Stimulated activated memory B cell treated with anti-CD40 and anti-IgM and Interleukin-4, amounts not matched to agents 10 μg/mL and 1 μg/mL and 100 μg/mL, for 72 hours (primary cell): ENCODE measurements at regions not wholly inside any gene's neighbourhood (a gene's known extent, or its start where the extent isn't known, plus 50 kb on each side); places are given as distances from the start of the nearest gene placed in this dataset.

Source experiments
- ATAC-seq: fragments of 150-1000 bp; cut with Tn5 transposase; 2 replicates; pipeline ENCODE4 v1.10.0; 2021
- H3K27ac Mint-ChIP-seq: one replicate; pipeline ENCODE4 v1.8.0; 2022; ENCODE audit warnings: mild to moderate bottlenecking, mixed read lengths
- H3K27me3 Mint-ChIP-seq: one replicate; pipeline ENCODE4 v1.8.0; 2022; ENCODE audit warnings: mixed read lengths
- H3K36me3 Mint-ChIP-seq: one replicate; pipeline ENCODE4 v1.8.0; 2022; ENCODE audit warnings: mixed read lengths
- H3K4me1 Mint-ChIP-seq: one replicate; pipeline ENCODE4 v1.8.0; 2022; ENCODE audit warnings: mixed read lengths
- H3K4me3 Mint-ChIP-seq: one replicate; pipeline ENCODE4 v1.8.0; 2022; ENCODE audit warnings: mild to moderate bottlenecking, moderate library complexity, mixed read lengths
- H3K9me3 Mint-ChIP-seq: one replicate; pipeline ENCODE4 v1.8.0; 2022; ENCODE audit warnings: mixed read lengths

DNA sequence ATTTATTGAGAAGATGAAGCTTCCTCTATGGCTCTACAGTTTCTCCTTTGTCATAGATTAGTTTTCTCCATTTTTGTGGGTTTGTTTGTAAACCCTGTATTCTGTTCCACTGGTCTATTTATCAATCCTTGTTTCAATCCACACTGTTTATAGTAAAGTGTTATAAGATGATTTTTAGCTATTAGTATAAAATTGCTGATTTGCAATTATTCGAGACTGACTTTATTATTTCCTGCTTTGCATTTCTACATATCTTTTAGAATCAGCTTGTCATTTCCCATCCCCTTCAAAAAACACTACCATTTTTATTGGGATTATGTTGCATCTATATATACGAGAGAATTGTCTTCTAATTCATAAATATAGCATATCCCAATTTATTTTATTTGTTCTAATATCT lies 325.9 kb upstream of the EPHA7 start:
- no peaks in the 10 kb centered on the region for H3K4me1 Mint-ChIP-seq

DNA sequence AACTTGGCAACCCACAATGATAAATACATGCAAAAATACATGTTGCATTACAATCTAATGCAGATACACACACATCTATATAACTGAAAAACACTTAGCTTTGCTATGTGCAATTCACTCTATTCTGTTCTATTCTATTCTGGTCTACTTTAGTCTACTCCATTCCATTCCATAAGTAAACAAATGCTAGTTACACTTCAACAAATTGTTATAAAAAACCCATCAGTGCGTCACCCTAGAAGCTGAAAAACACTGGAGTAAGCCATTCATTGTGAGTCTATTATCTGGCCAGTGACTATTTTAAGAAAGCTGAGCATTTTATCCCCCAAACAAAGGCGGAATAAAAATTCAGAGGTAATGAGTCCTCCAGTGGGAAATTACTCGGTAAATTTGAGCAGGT lies 315.7 kb upstream of the EPHA7 start:
- peaks cover 5% of the 10 kb centered on the region for H3K9me3 Mint-ChIP-seq

More for the DNA sequence above, 325.9 kb upstream of the EPHA7 start:
- Mint-ChIP-seq H3K27ac (no peak overlapping the region), H3K36me3 (no peaks in the 10 kb centered on the region), H3K9me3 (peaks cover 11% of the 10 kb centered on the region), H3K4me3 (no peak overlapping the region), H3K27me3 (no peaks in the 10 kb centered on the region)
- no peak for ATAC-seq

DNA sequence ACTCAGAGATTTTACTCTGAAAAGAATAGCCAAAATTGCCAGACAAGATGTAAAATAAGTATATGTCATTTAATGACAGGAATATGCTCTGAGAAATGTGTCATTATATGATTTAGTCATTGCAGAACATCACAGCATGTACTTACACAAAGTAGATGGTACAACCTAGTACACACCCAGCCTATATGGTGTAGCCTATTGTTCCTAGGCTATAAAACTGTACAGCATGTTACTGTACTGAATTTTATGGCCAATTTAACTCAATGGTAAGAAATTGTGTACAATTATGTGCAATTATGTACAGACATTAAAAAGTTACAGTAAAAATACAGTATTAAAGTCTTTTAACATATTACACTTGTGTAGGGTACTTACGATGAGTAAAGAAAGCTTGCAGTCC lies 311.9 kb upstream of the EPHA7 start:
- H3K36me3 Mint-ChIP-seq = no peaks in the 10 kb centered on the region
- H3K27me3 Mint-ChIP-seq = no peaks in the 10 kb centered on the region
- peaks cover 3% of the 10 kb centered on the region for H3K9me3 Mint-ChIP-seq
- no peak overlapping the region for H3K27ac Mint-ChIP-seq
- H3K4me1 Mint-ChIP-seq = no peaks in the 10 kb centered on the region
- no peak overlapping the region for H3K4me3 Mint-ChIP-seq
- no peak for ATAC-seq

More for the DNA sequence above, 315.7 kb upstream of the EPHA7 start:
- H3K27ac Mint-ChIP-seq = no peak overlapping the region
- no peaks in the 10 kb centered on the region for H3K36me3 Mint-ChIP-seq
- no peak for ATAC-seq
- H3K27me3 Mint-ChIP-seq = no peaks in the 10 kb centered on the region
- no peak overlapping the region for H3K4me3 Mint-ChIP-seq
- no peaks in the 10 kb centered on the region for H3K4me1 Mint-ChIP-seq

- Mint-ChIP-seq H3K9me3 (peaks cover 3% of the 10 kb centered on the region), H3K4me3 (no peak overlapping the region), H3K36me3 (no peaks in the 10 kb centered on the region), H3K27me3 (no peaks in the 10 kb centered on the region), H3K27ac (no peak overlapping the region), H3K4me1 (no peaks in the 10 kb centered on the region)
- ATAC-seq = no peak
These were observed 308.8 kb upstream of the EPHA7 start for GRCh38 chr6:93728150-93728549.

GRCh38 chr6:93727447-93727846 lies 308.1 kb upstream of the EPHA7 start:
- ATAC-seq = no peak
- H3K9me3 Mint-ChIP-seq = peaks cover 3% of the 10 kb centered on the region
- no peak overlapping the region for H3K4me3 Mint-ChIP-seq
- H3K27me3 Mint-ChIP-seq = no peaks in the 10 kb centered on the region
- no peaks in the 10 kb centered on the region for H3K36me3 Mint-ChIP-seq
- no peak overlapping the region for H3K27ac Mint-ChIP-seq
- H3K4me1 Mint-ChIP-seq = no peaks in the 10 kb centered on the region

DNA sequence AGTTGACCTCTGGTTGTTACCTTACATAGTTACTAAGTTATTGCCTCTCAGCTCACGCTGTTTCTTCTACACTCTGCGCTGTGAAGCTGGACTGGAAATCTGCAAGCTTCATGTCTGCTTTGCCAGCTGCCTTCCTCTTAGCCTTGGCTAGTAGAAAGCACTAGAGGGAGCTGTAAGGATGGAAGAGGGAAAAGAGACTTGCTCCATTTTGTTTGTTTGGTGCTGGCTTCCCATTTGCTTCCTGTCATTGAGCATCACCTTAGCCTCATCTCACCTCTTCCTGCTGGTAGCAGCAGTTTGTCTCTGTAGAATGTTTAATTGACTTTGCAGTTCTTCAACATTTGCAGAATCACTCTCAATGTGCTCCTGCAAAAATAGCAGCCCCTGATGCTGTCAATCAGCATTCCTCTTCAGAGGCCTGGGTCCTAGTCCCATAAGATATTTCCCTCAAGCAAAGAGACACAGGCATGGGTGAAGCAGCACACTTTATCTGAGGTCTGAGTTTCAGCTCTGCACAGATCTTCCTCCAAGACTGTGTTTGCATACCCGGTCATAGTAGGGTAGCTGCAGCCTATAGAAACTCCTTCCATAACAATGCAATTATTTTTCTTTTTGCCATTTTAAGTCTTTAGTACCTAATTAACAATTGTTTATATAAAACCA lies 302.2 kb upstream of the EPHA7 start:
- Mint-ChIP-seq H3K27me3 (no peaks in the 10 kb centered on the region), H3K4me3 (no peak overlapping the region), H3K36me3 (no peaks in the 10 kb centered on the region), H3K4me1 (no peaks in the 10 kb centered on the region), H3K27ac (no peak overlapping the region), H3K9me3 (no peaks in the 10 kb centered on the region)
- ATAC-seq = no peak

DNA sequence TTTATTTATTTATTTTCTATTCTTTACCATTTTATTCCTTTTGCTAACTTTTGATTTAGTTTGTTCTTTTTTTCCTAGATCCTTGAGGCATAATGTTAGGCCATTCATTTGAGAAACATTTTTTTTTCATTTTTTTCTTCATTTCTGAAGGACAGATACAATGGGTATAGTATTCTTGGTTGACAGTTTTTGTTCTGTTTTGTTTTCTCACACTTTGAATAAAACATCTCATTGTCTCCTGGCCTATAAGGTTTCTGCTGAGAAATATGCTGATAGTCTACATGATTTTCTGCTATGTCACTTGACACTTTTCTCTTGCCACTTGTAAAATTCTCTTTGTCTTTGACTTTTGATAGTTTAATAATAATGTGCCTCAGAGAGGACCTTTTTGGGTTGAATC lies 294.6 kb upstream of the EPHA7 start:
- H3K36me3 Mint-ChIP-seq = no peaks in the 10 kb centered on the region
- H3K9me3 Mint-ChIP-seq = peaks cover 6% of the 10 kb centered on the region
- no peaks in the 10 kb centered on the region for H3K27me3 Mint-ChIP-seq
- H3K4me1 Mint-ChIP-seq = no peaks in the 10 kb centered on the region
- H3K4me3 Mint-ChIP-seq = no peak overlapping the region
- no peak for ATAC-seq
- H3K27ac Mint-ChIP-seq = no peak overlapping the region

DNA sequence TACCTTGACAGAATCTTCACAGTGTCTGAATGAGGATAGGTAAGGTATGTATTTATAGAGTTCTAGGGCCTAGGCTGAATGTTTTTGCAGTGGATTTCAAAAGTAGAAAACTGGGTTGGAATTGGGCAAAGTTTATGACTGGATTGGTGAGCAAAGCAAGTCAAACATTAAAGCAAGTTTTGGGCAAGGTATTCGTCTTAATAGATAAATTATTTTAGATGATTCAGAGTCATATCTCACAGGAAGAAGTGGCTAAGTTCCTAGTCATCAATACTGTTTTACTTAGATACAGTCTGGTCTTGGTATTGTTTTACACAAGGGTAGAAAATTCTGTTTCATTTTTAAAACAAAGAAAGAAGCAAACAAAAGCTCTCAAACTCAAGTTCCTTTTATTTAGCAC lies 284.1 kb upstream of the EPHA7 start:
- Mint-ChIP-seq H3K36me3 (no peaks in the 10 kb centered on the region), H3K4me3 (no peak overlapping the region), H3K27ac (no peak overlapping the region), H3K4me1 (no peaks in the 10 kb centered on the region), H3K27me3 (no peaks in the 10 kb centered on the region), H3K9me3 (peaks cover 26% of the 10 kb centered on the region)
- ATAC-seq = no peak

- H3K4me1 Mint-ChIP-seq = no peaks in the 10 kb centered on the region
- no peak for ATAC-seq
- H3K4me3 Mint-ChIP-seq = no peak overlapping the region
- no peaks in the 10 kb centered on the region for H3K36me3 Mint-ChIP-seq
- no peak overlapping the region for H3K27ac Mint-ChIP-seq
- H3K9me3 Mint-ChIP-seq = peaks cover 20% of the 10 kb centered on the region
- H3K27me3 Mint-ChIP-seq = no peaks in the 10 kb centered on the region
These were observed 282.2 kb upstream of the EPHA7 start for GRCh38 chr6:93701526-93701925.

- Mint-ChIP-seq H3K27ac (no peak overlapping the region), H3K4me3 (no peak overlapping the region), H3K36me3 (no peaks in the 10 kb centered on the region), H3K9me3 (peaks cover 10% of the 10 kb centered on the region), H3K4me1 (no peaks in the 10 kb centered on the region), H3K27me3 (no peaks in the 10 kb centered on the region)
- no peak for ATAC-seq
These were observed 266.1 kb upstream of the EPHA7 start for GRCh38 chr6:93685494-93685893.

- H3K27ac Mint-ChIP-seq = no peak overlapping the region
- H3K9me3 Mint-ChIP-seq = peaks cover 6% of the 10 kb centered on the region
- no peak overlapping the region for H3K4me3 Mint-ChIP-seq
- H3K36me3 Mint-ChIP-seq = no peaks in the 10 kb centered on the region
- no peaks in the 10 kb centered on the region for H3K27me3 Mint-ChIP-seq
- no peak for ATAC-seq
- H3K4me1 Mint-ChIP-seq = no peaks in the 10 kb centered on the region
These were observed 265.0 kb upstream of the EPHA7 start for GRCh38 chr6:93684339-93684738.

DNA sequence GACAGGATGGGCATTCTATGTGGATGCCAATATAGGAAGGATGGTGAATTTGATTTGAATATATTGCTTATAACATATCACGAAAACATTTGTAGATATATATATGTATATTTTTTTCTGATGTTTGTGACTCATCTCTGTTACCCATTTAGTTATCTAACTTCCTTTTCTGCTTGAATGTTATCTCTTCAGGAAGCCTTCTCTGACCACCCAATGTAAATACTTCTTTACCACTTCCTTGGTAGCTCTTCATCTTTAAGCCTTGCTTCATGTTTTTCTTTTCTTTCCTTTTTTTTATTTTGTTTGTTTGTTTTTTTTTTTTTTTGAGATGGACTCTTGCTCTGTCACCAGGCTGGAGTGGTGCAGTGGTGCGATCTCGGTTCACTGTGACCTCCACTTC lies 260.5 kb upstream of the EPHA7 start:
- ATAC-seq = no peak
- Mint-ChIP-seq H3K27me3 (no peaks in the 10 kb centered on the region), H3K4me1 (no peaks in the 10 kb centered on the region), H3K9me3 (peaks cover 4% of the 10 kb centered on the region), H3K27ac (no peak overlapping the region), H3K4me3 (no peak overlapping the region), H3K36me3 (no peaks in the 10 kb centered on the region)

GRCh38 chr6:93678841-93679454 lies 259.6 kb upstream of the EPHA7 start:
- Mint-ChIP-seq H3K27me3 (no peaks in the 10 kb centered on the region), H3K36me3 (no peaks in the 10 kb centered on the region), H3K9me3 (peaks cover 1% of the 10 kb centered on the region), H3K4me1 (no peaks in the 10 kb centered on the region), H3K4me3 (no peak overlapping the region), H3K27ac (no peak overlapping the region)
- no peak for ATAC-seq

DNA sequence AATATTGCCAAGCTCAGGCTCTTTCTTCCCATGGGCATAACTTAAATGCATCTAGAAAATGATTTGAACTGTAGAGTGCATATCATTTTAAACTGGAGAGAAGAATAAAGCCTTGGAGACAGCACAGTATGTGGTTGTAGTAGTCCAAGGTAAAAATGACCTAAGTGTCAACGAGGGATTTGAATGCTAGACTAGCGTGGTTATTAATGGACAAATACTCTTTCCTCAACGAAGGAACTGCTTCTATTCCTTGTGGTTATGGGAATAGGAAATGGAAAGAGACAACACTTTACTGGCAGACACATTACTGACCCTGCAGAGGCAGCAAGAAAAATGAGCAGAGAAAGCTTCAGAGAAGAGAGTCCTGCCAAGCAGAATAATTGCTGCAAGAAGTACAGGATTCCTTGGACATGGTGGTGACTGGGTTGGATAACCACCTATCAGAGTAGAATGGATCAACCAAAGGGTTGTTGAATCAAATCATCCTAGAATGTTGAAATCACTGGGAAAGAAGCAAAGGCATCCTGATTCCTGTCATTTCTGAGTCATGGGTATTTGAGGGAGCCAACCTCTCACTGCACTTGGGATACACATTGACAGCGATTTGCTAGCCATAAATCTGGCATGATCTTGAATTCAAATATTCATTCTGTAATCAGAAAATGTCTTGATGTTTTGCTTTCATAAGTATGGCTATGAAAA lies 258.1 kb upstream of the EPHA7 start:
- no peak for ATAC-seq
- Mint-ChIP-seq H3K4me1 (no peaks in the 10 kb centered on the region), H3K36me3 (no peaks in the 10 kb centered on the region), H3K27ac (no peak overlapping the region), H3K9me3 (no peaks in the 10 kb centered on the region), H3K4me3 (no peak overlapping the region), H3K27me3 (no peaks in the 10 kb centered on the region)

GRCh38 chr6:93676581-93676980 lies 257.2 kb upstream of the EPHA7 start:
- H3K27me3 Mint-ChIP-seq = no peaks in the 10 kb centered on the region
- no peak overlapping the region for H3K27ac Mint-ChIP-seq
- H3K4me3 Mint-ChIP-seq = no peak overlapping the region
- ATAC-seq = no peak
- no peaks in the 10 kb centered on the region for H3K4me1 Mint-ChIP-seq
- H3K9me3 Mint-ChIP-seq = no peaks in the 10 kb centered on the region
- no peaks in the 10 kb centered on the region for H3K36me3 Mint-ChIP-seq

GRCh38 chr6:93675856-93676417 lies 256.6 kb upstream of the EPHA7 start:
- Mint-ChIP-seq H3K36me3 (no peaks in the 10 kb centered on the region), H3K4me3 (no peak overlapping the region), H3K9me3 (no peaks in the 10 kb centered on the region), H3K27ac (no peak overlapping the region), H3K27me3 (no peaks in the 10 kb centered on the region), H3K4me1 (no peaks in the 10 kb centered on the region)
- ATAC-seq = no peak
